ENCODE measurements at regions not wholly inside any gene's neighbourhood (a gene's known extent, or its start where the extent isn't known, plus 50 kb on each side); places are given as distances from the start of the nearest gene placed in this dataset.

DNA sequence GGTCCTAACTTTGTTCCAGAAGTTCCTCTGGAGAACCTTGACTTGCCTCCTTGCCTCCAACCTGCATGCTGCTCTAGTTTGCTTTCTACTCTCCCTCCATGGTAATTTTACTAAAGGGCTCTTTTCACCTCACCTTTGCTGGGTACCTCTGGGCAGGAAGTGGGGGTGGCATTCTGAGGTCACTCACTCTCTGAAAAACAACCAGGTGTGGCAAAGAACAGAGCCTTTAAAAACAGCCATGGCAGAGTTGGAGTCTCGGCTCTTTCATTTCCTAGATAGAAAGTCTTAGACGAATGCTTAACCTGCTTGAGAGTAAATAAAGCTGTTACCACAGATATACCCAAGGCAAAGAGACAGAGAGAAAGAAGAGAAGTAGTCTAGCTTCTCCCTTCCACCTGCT lies 827.9 kb downstream of the BCL11B start:
- ChIA-PET CTCF (no interaction called here), POLR2A (no interaction called here)
- no peaks in the 10 kb centered on the region for H3K36me3 ChIP-seq (ENCODE audit: control insufficient read depth in 2 of 2, extremely low read depth in 1 of 2, insufficient read depth in 2 of 2, low read length in 2 of 2)
- H3K9ac ChIP-seq (replicated peaks; ENCODE audit: extremely low read depth, insufficient read depth, low read length) = no peak overlapping the region
- H3K4me1 ChIP-seq (ENCODE audit: control insufficient read depth, extremely low read depth, insufficient read depth, low read length) = no peaks in the 10 kb centered on the region
- no peak overlapping the region for H3K27ac ChIP-seq (ENCODE audit: insufficient read depth, low read depth, low read length)
- no peaks in the 10 kb centered on the region for H3K27me3 ChIP-seq (ENCODE audit: control insufficient read depth in 2 of 2, insufficient read depth in 2 of 2, low read length in 2 of 2)
- no peak overlapping the region for H3K4me2 ChIP-seq (ENCODE audit: insufficient read depth, low read length)
- TF ChIP-seq POLR2A (IDR thresholded peaks at IDR 0.05; ENCODE audit: low read depth, low read length) = no peak
- no peak for TF ChIP-seq GATA2 (IDR thresholded peaks at IDR 0.05; ENCODE audit: insufficient read depth, insufficient read length, low read depth, low read length)
- TF ChIP-seq JUN (IDR thresholded peaks at IDR 0.05; ENCODE audit: borderline replicate concordance, insufficient read depth, insufficient read length, low read depth) = no peak
- TF ChIP-seq, protein P1, sequence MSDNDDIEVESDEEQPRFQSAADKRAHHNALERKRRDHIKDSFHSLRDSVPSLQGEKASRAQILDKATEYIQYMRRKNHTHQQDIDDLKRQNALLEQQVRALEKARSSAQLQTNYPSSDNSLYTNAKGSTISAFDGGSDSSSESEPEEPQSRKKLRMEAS (IDR thresholded peaks at IDR 0.05; ENCODE audit: insufficient read depth, insufficient read length) = no peak
- no peak for TF ChIP-seq EZH2 (IDR thresholded peaks at IDR 0.05; ENCODE audit: borderline replicate concordance, low read depth, low read length, severe bottlenecking)
- TF ChIP-seq POLR2AphosphoS5 (IDR thresholded peaks at IDR 0.05; ENCODE audit: insufficient read depth, low read depth, low read length) = no peak
- no peak for TF ChIP-seq MYC (IDR thresholded peaks at IDR 0.05; ENCODE audit: low read depth, low read length)
- no peak for TF ChIP-seq FOS (IDR thresholded peaks at IDR 0.05; ENCODE audit: borderline replicate concordance, insufficient read depth, low read length)
- TF ChIP-seq, protein P2, sequence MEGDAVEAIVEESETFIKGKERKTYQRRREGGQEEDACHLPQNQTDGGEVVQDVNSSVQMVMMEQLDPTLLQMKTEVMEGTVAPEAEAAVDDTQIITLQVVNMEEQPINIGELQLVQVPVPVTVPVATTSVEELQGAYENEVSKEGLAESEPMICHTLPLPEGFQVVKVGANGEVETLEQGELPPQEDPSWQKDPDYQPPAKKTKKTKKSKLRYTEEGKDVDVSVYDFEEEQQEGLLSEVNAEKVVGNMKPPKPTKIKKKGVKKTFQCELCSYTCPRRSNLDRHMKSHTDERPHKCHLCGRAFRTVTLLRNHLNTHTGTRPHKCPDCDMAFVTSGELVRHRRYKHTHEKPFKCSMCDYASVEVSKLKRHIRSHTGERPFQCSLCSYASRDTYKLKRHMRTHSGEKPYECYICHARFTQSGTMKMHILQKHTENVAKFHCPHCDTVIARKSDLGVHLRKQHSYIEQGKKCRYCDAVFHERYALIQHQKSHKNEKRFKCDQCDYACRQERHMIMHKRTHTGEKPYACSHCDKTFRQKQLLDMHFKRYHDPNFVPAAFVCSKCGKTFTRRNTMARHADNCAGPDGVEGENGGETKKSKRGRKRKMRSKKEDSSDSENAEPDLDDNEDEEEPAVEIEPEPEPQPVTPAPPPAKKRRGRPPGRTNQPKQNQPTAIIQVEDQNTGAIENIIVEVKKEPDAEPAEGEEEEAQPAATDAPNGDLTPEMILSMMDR (IDR thresholded peaks at IDR 0.05; ENCODE audit: extremely low read depth in 1 of 2, insufficient read depth in 1 of 2, low read depth in 1 of 2, low read length in 2 of 2) = no peak
- no peaks in the 10 kb centered on the region for H3K79me2 ChIP-seq (ENCODE audit: control insufficient read depth, insufficient read depth, low read length)
- dilution Hi-C loops (cut with MboI; ENCODE audit: extremely low pct_ligation_motif_present, low sequenced_read_pairs) (no loop called here), intact Hi-C loops (cut with micrococcal nuclease) (no loop called here)
- peaks cover 2% of the 10 kb centered on the region for H3K9me3 ChIP-seq (replicated peaks; ENCODE audit: control insufficient read depth, insufficient read depth, low read length)
- BruUV-seq (replicated peaks) = no TSS peak
- no peak for DNase-seq (ENCODE audit: low read depth, low spot score)
- FAIRE-seq = no peak
- H2AFZ ChIP-seq (ENCODE audit: low read depth, low read length) = no peak overlapping the region
- H4K20me1 ChIP-seq (replicated peaks; ENCODE audit: control insufficient read depth, extremely low read depth, insufficient read depth, low read length) = no peaks in the 10 kb centered on the region
- H3K9me1 ChIP-seq (replicated peaks; ENCODE audit: control insufficient read depth, extremely low read depth, insufficient read depth, low read length) = no peaks in the 10 kb centered on the region
- H3K4me3 ChIP-seq (replicated peaks in 1 of 3; ENCODE audit: insufficient read depth in 1 of 3, low read depth in 1 of 3, low read length in 3 of 3) = no peak overlapping the region
